ENCODE measurements at regions not wholly inside any gene's neighbourhood (a gene's known extent, or its start where the extent isn't known, plus 50 kb on each side); places are given as distances from the start of the nearest gene placed in this dataset.

DNA sequence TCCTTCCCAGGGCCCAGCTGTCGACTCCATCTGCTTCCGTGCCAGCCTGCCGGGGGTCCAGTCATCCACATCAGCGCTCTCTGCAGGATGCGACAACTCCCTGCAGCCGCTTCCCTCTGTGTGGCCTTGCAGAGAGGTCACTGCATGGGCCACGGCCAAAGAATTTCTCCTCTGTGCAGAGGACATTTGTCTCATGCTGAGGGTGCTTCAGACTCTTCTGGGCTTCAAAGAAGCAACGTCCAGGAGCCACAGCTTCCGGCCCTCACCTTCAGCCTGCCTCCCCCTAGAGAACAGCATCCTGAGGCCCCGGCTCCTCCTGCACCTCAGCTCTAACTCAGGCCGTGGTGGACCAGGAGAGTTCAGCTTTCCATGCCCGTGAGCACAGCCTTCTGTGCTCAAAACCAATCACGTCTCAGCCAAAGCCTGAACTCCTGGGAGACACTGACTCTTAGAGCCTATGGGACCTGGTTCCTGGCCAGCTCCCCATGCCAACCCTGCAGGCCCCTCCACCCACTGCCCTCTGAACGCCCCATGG, 258.9 kb downstream of the BRD1 start:
- no peaks in the 10 kb centered on the region for H3K4me1 ChIP-seq (ENCODE audit: control insufficient read depth in 2 of 2, insufficient read depth in 2 of 2, low read length in 2 of 2)
- Mint-ChIP-seq H3K27ac (no peak overlapping the region), H3K4me1 (no peaks in the 10 kb centered on the region), H3K27me3 (no peaks in the 10 kb centered on the region), H3K9me3 (ENCODE audit: insufficient read depth) (no peaks in the 10 kb centered on the region), H3K4me3 (no peak overlapping the region)
- DNase-seq (no peak), ATAC-seq (ENCODE audit: low read depth) (no peak)
- 87% methylated on average over 13 of the region's 14 CpGs for WGBS (ENCODE audit: insufficient coverage)
- TF ChIP-seq EZH2 (IDR thresholded peaks at IDR 0.05; ENCODE audit: borderline replicate concordance, insufficient read depth, low read depth, low read length, poor library complexity, severe bottlenecking) = no peak
- TF ChIP-seq, protein P1, sequence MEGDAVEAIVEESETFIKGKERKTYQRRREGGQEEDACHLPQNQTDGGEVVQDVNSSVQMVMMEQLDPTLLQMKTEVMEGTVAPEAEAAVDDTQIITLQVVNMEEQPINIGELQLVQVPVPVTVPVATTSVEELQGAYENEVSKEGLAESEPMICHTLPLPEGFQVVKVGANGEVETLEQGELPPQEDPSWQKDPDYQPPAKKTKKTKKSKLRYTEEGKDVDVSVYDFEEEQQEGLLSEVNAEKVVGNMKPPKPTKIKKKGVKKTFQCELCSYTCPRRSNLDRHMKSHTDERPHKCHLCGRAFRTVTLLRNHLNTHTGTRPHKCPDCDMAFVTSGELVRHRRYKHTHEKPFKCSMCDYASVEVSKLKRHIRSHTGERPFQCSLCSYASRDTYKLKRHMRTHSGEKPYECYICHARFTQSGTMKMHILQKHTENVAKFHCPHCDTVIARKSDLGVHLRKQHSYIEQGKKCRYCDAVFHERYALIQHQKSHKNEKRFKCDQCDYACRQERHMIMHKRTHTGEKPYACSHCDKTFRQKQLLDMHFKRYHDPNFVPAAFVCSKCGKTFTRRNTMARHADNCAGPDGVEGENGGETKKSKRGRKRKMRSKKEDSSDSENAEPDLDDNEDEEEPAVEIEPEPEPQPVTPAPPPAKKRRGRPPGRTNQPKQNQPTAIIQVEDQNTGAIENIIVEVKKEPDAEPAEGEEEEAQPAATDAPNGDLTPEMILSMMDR (IDR thresholded peaks at IDR 0.05) = no peak
- H3K4me3 ChIP-seq (ENCODE audit: control extremely low read depth in 1 of 5, extremely low read depth in 1 of 5, insufficient read depth in 1 of 5, low read depth in 2 of 5, low read length in 4 of 5) = no peak overlapping the region
- H3K79me2 ChIP-seq (ENCODE audit: control insufficient read depth, insufficient read depth, low read length) = peaks cover 22% of the 10 kb centered on the region
- no peaks in the 10 kb centered on the region for H3K27me3 ChIP-seq (replicated peaks in 1 of 4; ENCODE audit: control extremely low read depth in 1 of 4, control insufficient read depth in 3 of 4, insufficient read depth in 4 of 4, low read length in 3 of 4)
- H3K9me3 ChIP-seq (ENCODE audit: control extremely low read depth in 1 of 3, control insufficient read depth in 2 of 3, insufficient read depth in 1 of 3, low read length in 2 of 3) = no peaks in the 10 kb centered on the region
- ChIA-PET CTCF (no interaction called here), POLR2A (no interaction called here)
- H3K27ac ChIP-seq (ENCODE audit: low read length in 2 of 2) = no peak overlapping the region
- peaks cover 0 to 2% of the 10 kb centered on the region in 2 experiments for H3K36me3 ChIP-seq (replicated peaks in 1 of 2; ENCODE audit: control extremely low read depth in 1 of 2, control insufficient read depth in 1 of 2, extremely low read depth in 1 of 2, insufficient read depth in 2 of 2, low read length in 1 of 2)
- H2AFZ ChIP-seq (ENCODE audit: insufficient read depth, low read depth, low read length, poor library complexity, severe bottlenecking) = no peak overlapping the region
- peaks cover 5% of the 10 kb centered on the region for H4K20me1 ChIP-seq (ENCODE audit: control insufficient read depth, insufficient read depth, low read length, poor library complexity, severe bottlenecking)
- intact Hi-C loops (cut with micrococcal nuclease) = no loop called here
- H3K4me2 ChIP-seq (replicated peaks; ENCODE audit: low read depth, low read length, poor library complexity, severe bottlenecking) = no peak overlapping the region
- H3K9ac ChIP-seq (ENCODE audit: low read length) = no peak overlapping the region

DNA sequence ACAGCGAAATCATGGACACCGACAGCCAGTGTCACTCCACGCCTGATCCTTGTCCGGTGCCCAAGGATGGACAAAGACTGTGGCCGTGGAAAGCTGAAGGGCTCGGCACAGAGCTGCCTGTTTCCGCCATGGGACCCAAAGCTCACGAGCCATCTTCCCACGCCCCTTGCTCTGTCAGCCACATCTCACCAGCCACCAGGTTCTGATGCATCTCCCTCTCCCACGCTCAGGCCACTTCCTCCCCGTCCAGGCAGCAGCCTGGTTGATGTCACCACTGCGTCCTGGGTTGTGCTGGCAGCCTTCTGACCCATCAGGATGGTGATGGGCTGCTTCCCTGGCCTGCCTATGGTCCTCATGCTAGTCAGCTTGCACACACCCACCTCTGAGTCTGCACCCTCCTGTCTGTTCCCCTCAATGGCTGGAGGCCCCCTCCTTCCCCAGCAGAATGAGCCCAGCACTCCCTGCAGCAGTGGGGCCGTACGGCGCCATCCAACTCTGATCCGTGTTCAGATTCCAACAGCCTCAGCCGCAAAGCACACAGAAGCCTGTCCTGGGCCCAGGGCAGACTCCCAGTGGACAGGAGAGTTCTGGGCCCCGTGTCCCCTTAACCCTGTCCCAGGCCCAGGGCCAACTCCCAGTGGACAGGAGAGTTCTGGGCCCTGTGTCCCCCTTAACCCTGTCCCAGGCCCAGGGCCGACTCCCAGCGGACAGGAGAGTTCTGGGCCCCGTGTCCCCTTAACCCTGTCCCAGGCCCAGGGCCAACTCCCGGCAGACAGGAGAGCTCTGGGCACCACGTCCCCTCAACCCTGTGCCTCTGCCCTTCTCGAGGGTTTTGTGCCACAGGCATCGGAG, 259.5 kb downstream of the BRD1 start:
- Histone ChIP-seq H3K27me3 (replicated peaks in 1 of 4; ENCODE audit: control extremely low read depth in 1 of 4, control insufficient read depth in 3 of 4, insufficient read depth in 4 of 4, low read length in 3 of 4) (no peaks in the 10 kb centered on the region), H3K79me2 (ENCODE audit: control insufficient read depth, insufficient read depth, low read length) (peaks cover 24% of the 10 kb centered on the region), H3K27ac (ENCODE audit: low read length in 2 of 2) (no peak overlapping the region), H2AFZ (ENCODE audit: insufficient read depth, low read depth, low read length, poor library complexity, severe bottlenecking) (no peak overlapping the region), H3K9ac (ENCODE audit: low read length) (no peak overlapping the region), H3K4me1 (ENCODE audit: control insufficient read depth in 2 of 2, insufficient read depth in 2 of 2, low read length in 2 of 2) (no peaks in the 10 kb centered on the region), H4K20me1 (ENCODE audit: control insufficient read depth, insufficient read depth, low read length, poor library complexity, severe bottlenecking) (peaks cover 5% of the 10 kb centered on the region), H3K4me3 (ENCODE audit: control extremely low read depth in 1 of 5, extremely low read depth in 1 of 5, insufficient read depth in 1 of 5, low read depth in 2 of 5, low read length in 4 of 5) (no peak overlapping the region), H3K4me2 (replicated peaks; ENCODE audit: low read depth, low read length, poor library complexity, severe bottlenecking) (no peak overlapping the region), H3K9me3 (ENCODE audit: control extremely low read depth in 1 of 3, control insufficient read depth in 2 of 3, insufficient read depth in 1 of 3, low read length in 2 of 3) (no peaks in the 10 kb centered on the region), H3K36me3 (replicated peaks in 1 of 2; ENCODE audit: control extremely low read depth in 1 of 2, control insufficient read depth in 1 of 2, extremely low read depth in 1 of 2, insufficient read depth in 2 of 2, low read length in 1 of 2) (peaks cover 0 to 2% of the 10 kb centered on the region in 2 experiments)
- H3K9me3 Mint-ChIP-seq (ENCODE audit: insufficient read depth) = no peaks in the 10 kb centered on the region
- no peaks in the 10 kb centered on the region for H3K27me3 Mint-ChIP-seq
- no peaks in the 10 kb centered on the region for H3K4me1 Mint-ChIP-seq
- no peak for TF ChIP-seq EZH2 (IDR thresholded peaks at IDR 0.05; ENCODE audit: borderline replicate concordance, insufficient read depth, low read depth, low read length, poor library complexity, severe bottlenecking)
- TF ChIP-seq, protein P1 (IDR thresholded peaks at IDR 0.05) = no peak
- no peak overlapping the region for H3K27ac Mint-ChIP-seq
- CTCF ChIA-PET = no interaction called here
- WGBS (ENCODE audit: insufficient coverage) = 85% methylated on average over 25 of the region's 25 CpGs
- ATAC-seq (ENCODE audit: low read depth) = no peak
- DNase-seq = no peak
- POLR2A ChIA-PET = no interaction called here
- intact Hi-C loops (cut with micrococcal nuclease) = no loop called here
- H3K4me3 Mint-ChIP-seq = no peak overlapping the region
